SK-N-SH (cell line): ENCODE measurements at regions not wholly inside any gene's neighbourhood (a gene's known extent, or its start where the extent isn't known, plus 50 kb on each side); places are given as distances from the start of the nearest gene placed in this dataset.

Source experiments
- CTCF ChIA-PET: fragments of 300-600, 350-600 bp; formaldehyde crosslinking; extraction: SDS; loops from one replicate; lab custom pipeline; 2021; lab: Yijun Ruan, JAX
- POLR2A ChIA-PET: fragments of 350-600 bp; sonication (Branson Sonifier 250); formaldehyde crosslinking; extraction: SDS; loops from one replicate; lab custom pipeline; 2020; ENCODE audit warnings: antibody characterized with exemption, inconsistent platforms; lab: Yijun Ruan, JAX
- DNase-seq: peaks from one replicate; pipeline ENCODE4 v3.0.0; 2012
- H2AFZ ChIP-seq: fragments of 200-600 bp; sonication (generic); 2 replicates; pipeline ENCODE4 v1.8.1; 2016; ENCODE audit warnings: antibody characterized with exemption, mild to moderate bottlenecking, low read depth
- H3F3A ChIP-seq: fragments of 200-600 bp; sonication (generic); replicated peaks from 2 replicates; pipeline ENCODE3; 2016; ENCODE audit warnings: antibody characterized with exemption, mild to moderate bottlenecking; ENCODE audit not compliant: insufficient read depth
- H3K27ac ChIP-seq, 2 experiments: fragments of 200-500 bp in 1 of 2; fragments of 200-600 bp in 1 of 2; sonication (Bioruptor generic) in 1 of 2; sonication (generic), shearing (Covaris generic) in 1 of 2; 2 replicates each; pipeline versions ENCODE4 v1.5.1 to v1.6.1; 2014 to 2016; ENCODE audit warnings: low read depth in 2 of 2, inconsistent platforms in 1 of 2, low read length in 1 of 2, mild to moderate bottlenecking in 1 of 2, mixed read lengths in 1 of 2
- H3K27me3 ChIP-seq: fragments of 200-600 bp; sonication (generic), shearing (Covaris generic); 2 replicates; pipeline ENCODE4 v1.6.1; 2016; ENCODE audit warnings: mixed run types; ENCODE audit not compliant: insufficient read depth
- H3K36me3 ChIP-seq, 2 experiments: fragments of 200-500 bp in 1 of 2; fragments of 200-600 bp in 1 of 2; sonication (Bioruptor generic) in 1 of 2; sonication (generic) in 1 of 2; replicated peaks in 1 of 2; 2 replicates each; pipeline versions ENCODE3 to v1.5.1; 2014 to 2016; ENCODE audit warnings: low read length in 1 of 2, mild to moderate bottlenecking in 1 of 2; ENCODE audit not compliant: insufficient read depth in 2 of 2, control insufficient read depth in 1 of 2
- H3K4me1 ChIP-seq, 2 experiments: fragments of 200-500 bp in 1 of 2; fragments of 200-600 bp in 1 of 2; sonication (Bioruptor generic) in 1 of 2; sonication (generic), shearing (Covaris generic) in 1 of 2; 2 replicates each; pipeline versions ENCODE4 v1.5.1 to v1.6.1; 2014 to 2016; ENCODE audit warnings: low read depth in 1 of 2, low read length in 1 of 2, mixed run types in 1 of 2; ENCODE audit not compliant: insufficient read depth in 2 of 2, control insufficient read depth in 1 of 2
- H3K4me2 ChIP-seq: fragments of 200-600 bp; sonication (generic), shearing (Covaris generic); 2 replicates; pipeline ENCODE4 v1.6.1; 2017; ENCODE audit warnings: mixed run types
- H3K4me3 ChIP-seq, 2 experiments: fragments of 200-500 bp in 1 of 2; fragments of 200-600 bp in 1 of 2; sonication (Bioruptor generic) in 1 of 2; sonication (generic), shearing (Covaris generic) in 1 of 2; 2 replicates each; pipeline versions ENCODE4 v1.5.1 to v1.8.1; 2014 to 2016; ENCODE audit warnings: low read depth in 2 of 2, inconsistent platforms in 1 of 2, low read length in 1 of 2, mild to moderate bottlenecking in 1 of 2, mixed read lengths in 1 of 2, moderate library complexity in 1 of 2
- H3K79me2 ChIP-seq: fragments of 200-600 bp; sonication (generic); 2 replicates; pipeline ENCODE4 v1.8.1; 2017; ENCODE audit warnings: mild to moderate bottlenecking; ENCODE audit not compliant: insufficient read depth
- H3K9ac ChIP-seq: fragments of 200-600 bp; sonication (generic); 2 replicates; pipeline ENCODE4 v1.6.1; 2017; ENCODE audit warnings: mixed run types
- H3K9me2 ChIP-seq: fragments of 200-600 bp; sonication (generic); 2 replicates; pipeline ENCODE4 v1.6.1; 2017; ENCODE audit warnings: mixed run types
- H3K9me3 ChIP-seq: fragments of 200-600 bp; sonication (generic); 2 replicates; pipeline ENCODE4 v1.6.1; 2017; ENCODE audit warnings: mixed run types, mild to moderate bottlenecking, moderate library complexity
- H4K20me1 ChIP-seq: fragments of 200-600 bp; sonication (generic); 2 replicates; pipeline ENCODE4 v1.6.1; 2017; ENCODE audit warnings: mild to moderate bottlenecking, mixed run types; ENCODE audit not compliant: insufficient read depth
- EP300 ChIP-seq, 2 experiments: IDR thresholded peaks; 2 replicates each; pipeline versions ENCODE4 v1.4.0 to v1.6.1; 2012; ENCODE audit warnings: borderline replicate concordance in 1 of 2, low read depth in 1 of 2, low read length in 1 of 2
- FOSL2 ChIP-seq: IDR thresholded peaks from 2 replicates; pipeline ENCODE4 v1.4.0; 2012; ENCODE audit warnings: low read depth, mild to moderate bottlenecking, moderate library complexity, borderline replicate concordance
- GABPA ChIP-seq: IDR thresholded peaks from 2 replicates; pipeline ENCODE4 v1.4.0; 2012; ENCODE audit warnings: low read depth, mild to moderate bottlenecking
- JUND ChIP-seq: IDR thresholded peaks from 2 replicates; pipeline ENCODE4 v1.4.0; 2012
- RFX5 ChIP-seq: IDR thresholded peaks from 2 replicates; pipeline ENCODE4 v1.6.1; 2012; ENCODE audit warnings: mild to moderate bottlenecking, improper control_type of control experiment, low read length
- WGBS: methylation state at CpG from one replicate; pipeline ENCODE4 v1.1.6; 2017; ENCODE audit warnings: low lambda C conversion rate; 5-methylcytosine and 5-hydroxymethylcytosine counted together
- TF ChIP-seq, protein P1 (sequence below): IDR thresholded peaks from 2 replicates; pipeline ENCODE4 v1.4.0; 2012; ENCODE audit warnings: low read depth
- TF ChIP-seq, protein P2 (sequence below): fragments of 150-350 bp; IDR thresholded peaks from 2 replicates; pipeline ENCODE4 v1.6.1; 2016; ENCODE audit warnings: mild to moderate bottlenecking, low read depth, low read length
- TF ChIP-seq, protein P3 (sequence below): IDR thresholded peaks from 2 replicates; pipeline ENCODE4 v1.6.1; 2012; ENCODE audit warnings: mild to moderate bottlenecking, low read depth, low read length, moderate library complexity

DNA sequence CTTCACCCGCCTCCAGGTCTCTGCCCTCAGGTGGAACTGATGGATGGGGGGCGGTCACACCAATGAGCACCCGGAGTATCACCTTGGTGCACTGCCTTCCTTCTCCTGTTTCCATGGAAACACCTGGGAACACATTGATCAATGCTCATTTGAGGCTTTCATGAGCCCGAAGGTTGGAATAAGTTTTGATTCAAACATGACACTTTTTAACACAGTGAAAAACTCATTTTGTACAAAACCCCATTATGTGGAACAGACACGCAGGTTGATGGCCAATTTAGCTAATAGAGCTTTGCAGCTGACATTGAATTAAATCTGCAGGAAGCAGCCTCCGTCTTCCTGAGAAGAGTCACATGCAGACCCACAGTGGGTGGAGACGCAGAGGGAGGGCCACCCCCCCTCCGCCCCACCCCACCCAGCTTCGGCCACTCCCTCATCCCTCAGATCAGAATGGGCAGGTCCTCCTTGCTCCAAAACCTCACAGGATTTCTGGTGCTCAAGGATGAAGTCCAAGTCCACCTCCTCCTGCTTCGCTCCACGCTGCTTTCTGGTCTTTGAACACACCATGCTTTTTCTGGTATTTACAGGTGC is 96.0 kb upstream of the MYCN start:
- H3F3A ChIP-seq = no peaks in the 10 kb centered on the region
- peaks cover 4% of the 10 kb centered on the region; the same call in 1 of the 2 replicates for H3K9me3 ChIP-seq
- H3K4me2 ChIP-seq = no peak overlapping the region
- H2AFZ ChIP-seq = no peak overlapping the region
- no peaks in the 10 kb centered on the region for H3K79me2 ChIP-seq
- POLR2A ChIA-PET = interaction anchor here (0.8 to 1.4 kb wide), 2 partner anchors 95 to 113 kb away, joined by 3 read pairs; no protein-coding TSS in a partner anchor
- peaks cover 0 to 71% of the 10 kb centered on the region in 2 experiments; a peak in 2 of 4 replicates for H3K4me1 ChIP-seq
- H3K27ac ChIP-seq = peak overlapping the region in 1 of 2 experiments; percentile 100; a peak in 2 of 4 replicates
- 48% methylated on average over 11 of the region's 11 CpGs for WGBS
- no peaks in the 10 kb centered on the region for H4K20me1 ChIP-seq
- H3K36me3 ChIP-seq = no peaks in the 10 kb centered on the region
- no peak overlapping the region for H3K9ac ChIP-seq
- CTCF ChIA-PET = interaction anchor here (1.0 to 3.4 kb wide), 3 partner anchors 95 to 206 kb away, joined by 3 to 15 read pairs (median 11); partner anchors contain the start of gene MYCN
- no peaks in the 10 kb centered on the region for H3K9me2 ChIP-seq
- peak; percentile 59 for DNase-seq
- 0 out of 4 replicates have a peak, but pooled peaks of 1 of the 2 experiments have one; percentile 6 for TF ChIP-seq EP300 (IDR thresholded peaks at IDR 0.05; ENCODE audit: borderline replicate concordance in 1 of 2, low read depth in 1 of 2, low read length in 1 of 2)
- TF ChIP-seq, protein P1, sequence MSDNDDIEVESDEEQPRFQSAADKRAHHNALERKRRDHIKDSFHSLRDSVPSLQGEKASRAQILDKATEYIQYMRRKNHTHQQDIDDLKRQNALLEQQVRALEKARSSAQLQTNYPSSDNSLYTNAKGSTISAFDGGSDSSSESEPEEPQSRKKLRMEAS = no peak
- TF ChIP-seq, all 33 proteins: peak for 1
- no peaks in the 10 kb centered on the region for H3K27me3 ChIP-seq
- H3K4me3 ChIP-seq = no peak overlapping the region

DNA sequence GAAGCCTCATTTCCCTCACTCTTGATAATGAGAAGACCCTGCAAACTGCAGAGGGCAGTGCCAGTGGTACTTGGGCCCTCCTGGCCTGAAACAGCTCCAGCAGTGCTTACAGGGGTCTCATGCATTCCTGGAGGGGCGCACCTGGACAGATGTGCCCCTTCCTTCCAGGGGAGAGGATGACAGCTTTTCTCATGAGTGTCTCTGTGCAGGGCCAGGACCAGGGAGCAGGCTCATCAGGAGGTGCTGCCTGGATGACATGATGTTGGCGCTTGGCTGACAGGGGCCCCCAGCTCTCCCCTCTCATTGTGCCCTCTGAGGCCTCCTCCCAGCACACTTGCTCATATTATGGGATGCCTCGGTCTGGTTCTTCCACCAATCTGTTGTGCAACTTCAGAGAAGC is 95.1 kb upstream of the MYCN start:
- CTCF ChIA-PET = interaction anchor here (0.6 to 2.2 kb wide), 6 partner anchors 44 to 373 kb away, joined by 3 to 11 read pairs (median 3); no protein-coding TSS in a partner anchor
- Histone ChIP-seq H3K9me3 (peaks cover 4% of the 10 kb centered on the region; the same call in 1 of the 2 replicates), H3K27ac (peak overlapping the region in 1 of 2 experiments; percentile 100; a peak in 1 of 4 replicates), H3K9ac (no peak overlapping the region), H3K79me2 (no peaks in the 10 kb centered on the region), H3K27me3 (no peaks in the 10 kb centered on the region), H3K36me3 (no peaks in the 10 kb centered on the region), H3K4me2 (no peak overlapping the region), H2AFZ (no peak overlapping the region), H3K9me2 (no peaks in the 10 kb centered on the region), H3K4me1 (peaks cover 0 to 64% of the 10 kb centered on the region in 2 experiments; a peak in 2 of 4 replicates), H4K20me1 (no peaks in the 10 kb centered on the region), H3F3A (no peaks in the 10 kb centered on the region), H3K4me3 (no peak overlapping the region)
- TF ChIP-seq, protein P2, sequence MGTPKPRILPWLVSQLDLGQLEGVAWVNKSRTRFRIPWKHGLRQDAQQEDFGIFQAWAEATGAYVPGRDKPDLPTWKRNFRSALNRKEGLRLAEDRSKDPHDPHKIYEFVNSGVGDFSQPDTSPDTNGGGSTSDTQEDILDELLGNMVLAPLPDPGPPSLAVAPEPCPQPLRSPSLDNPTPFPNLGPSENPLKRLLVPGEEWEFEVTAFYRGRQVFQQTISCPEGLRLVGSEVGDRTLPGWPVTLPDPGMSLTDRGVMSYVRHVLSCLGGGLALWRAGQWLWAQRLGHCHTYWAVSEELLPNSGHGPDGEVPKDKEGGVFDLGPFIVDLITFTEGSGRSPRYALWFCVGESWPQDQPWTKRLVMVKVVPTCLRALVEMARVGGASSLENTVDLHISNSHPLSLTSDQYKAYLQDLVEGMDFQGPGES = no peak
- TF ChIP-seq RFX5 = no peak
- TF ChIP-seq JUND = no peak
- DNase-seq = no peak
- WGBS = 35% methylated on average over 3 of the region's 3 CpGs
- POLR2A ChIA-PET = interaction anchor here (0.6 to 1.1 kb wide), 2 partner anchors 11 to 96 kb away, joined by 4 read pairs; partner anchors contain the start of gene MYCN

DNA sequence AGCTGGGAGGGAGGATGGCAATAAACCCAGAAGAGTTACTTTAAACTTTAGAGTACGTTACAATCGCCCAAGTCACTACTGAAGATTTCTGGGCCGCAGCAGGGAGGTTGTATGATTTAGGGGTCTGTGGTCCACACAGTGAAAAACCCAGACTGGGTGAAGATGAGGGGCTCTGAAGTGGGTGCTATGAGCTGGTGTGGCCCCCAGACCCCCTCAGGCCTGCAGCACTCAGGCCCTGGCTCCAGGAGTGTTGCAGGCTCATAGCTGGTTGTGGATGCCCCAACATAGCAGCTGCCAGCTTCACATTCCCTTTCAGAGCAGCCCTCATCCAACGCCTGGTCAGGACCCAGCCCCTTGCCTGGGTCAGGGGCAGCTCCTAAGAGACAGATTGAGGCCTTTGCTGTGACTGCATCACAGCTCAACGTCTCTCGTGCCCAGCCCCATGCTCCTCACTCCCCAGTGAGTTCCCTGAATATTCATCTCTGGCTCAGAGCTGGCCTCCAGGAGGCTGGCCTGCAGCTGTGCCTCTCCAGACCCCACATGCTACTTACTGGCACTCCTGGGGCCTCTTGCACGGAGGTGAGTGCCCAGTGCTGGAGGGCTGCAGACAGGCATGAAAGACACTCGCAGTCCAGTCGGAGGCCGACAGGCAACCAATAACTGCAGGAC is 94.5 kb upstream of the MYCN start:
- H3K9ac ChIP-seq = no peak overlapping the region
- no peak overlapping the region for H3K4me2 ChIP-seq
- peaks cover 0 to 58% of the 10 kb centered on the region in 2 experiments; a peak in 2 of 4 replicates for H3K4me1 ChIP-seq
- ChIA-PET CTCF (interaction anchor here (0.5 to 2.2 kb wide), 8 partner anchors 43 to 1164 kb away, joined by 3 to 11 read pairs (median 3); no protein-coding TSS in a partner anchor), POLR2A (interaction anchor here (1.1 kb wide), 1 partner anchor 95 kb away, joined by 4 read pairs; the partner anchor contains the start of gene MYCN)
- peak overlapping the region in 1 of 2 experiments; percentile 39; a peak in 1 of 4 replicates for H3K27ac ChIP-seq
- TF ChIP-seq GABPA (no peak), FOSL2 (no peak)
- TF ChIP-seq, protein P3, sequence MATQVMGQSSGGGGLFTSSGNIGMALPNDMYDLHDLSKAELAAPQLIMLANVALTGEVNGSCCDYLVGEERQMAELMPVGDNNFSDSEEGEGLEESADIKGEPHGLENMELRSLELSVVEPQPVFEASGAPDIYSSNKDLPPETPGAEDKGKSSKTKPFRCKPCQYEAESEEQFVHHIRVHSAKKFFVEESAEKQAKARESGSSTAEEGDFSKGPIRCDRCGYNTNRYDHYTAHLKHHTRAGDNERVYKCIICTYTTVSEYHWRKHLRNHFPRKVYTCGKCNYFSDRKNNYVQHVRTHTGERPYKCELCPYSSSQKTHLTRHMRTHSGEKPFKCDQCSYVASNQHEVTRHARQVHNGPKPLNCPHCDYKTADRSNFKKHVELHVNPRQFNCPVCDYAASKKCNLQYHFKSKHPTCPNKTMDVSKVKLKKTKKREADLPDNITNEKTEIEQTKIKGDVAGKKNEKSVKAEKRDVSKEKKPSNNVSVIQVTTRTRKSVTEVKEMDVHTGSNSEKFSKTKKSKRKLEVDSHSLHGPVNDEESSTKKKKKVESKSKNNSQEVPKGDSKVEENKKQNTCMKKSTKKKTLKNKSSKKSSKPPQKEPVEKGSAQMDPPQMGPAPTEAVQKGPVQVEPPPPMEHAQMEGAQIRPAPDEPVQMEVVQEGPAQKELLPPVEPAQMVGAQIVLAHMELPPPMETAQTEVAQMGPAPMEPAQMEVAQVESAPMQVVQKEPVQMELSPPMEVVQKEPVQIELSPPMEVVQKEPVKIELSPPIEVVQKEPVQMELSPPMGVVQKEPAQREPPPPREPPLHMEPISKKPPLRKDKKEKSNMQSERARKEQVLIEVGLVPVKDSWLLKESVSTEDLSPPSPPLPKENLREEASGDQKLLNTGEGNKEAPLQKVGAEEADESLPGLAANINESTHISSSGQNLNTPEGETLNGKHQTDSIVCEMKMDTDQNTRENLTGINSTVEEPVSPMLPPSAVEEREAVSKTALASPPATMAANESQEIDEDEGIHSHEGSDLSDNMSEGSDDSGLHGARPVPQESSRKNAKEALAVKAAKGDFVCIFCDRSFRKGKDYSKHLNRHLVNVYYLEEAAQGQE = no peak
- TF ChIP-seq, protein P2 = no peak
- no peak overlapping the region for H2AFZ ChIP-seq
- WGBS = 48% methylated on average over 9 of the region's 10 CpGs
- H3F3A ChIP-seq = no peaks in the 10 kb centered on the region
- no peaks in the 10 kb centered on the region for H3K36me3 ChIP-seq
- no peak overlapping the region for H3K4me3 ChIP-seq
- H3K79me2 ChIP-seq = no peaks in the 10 kb centered on the region
- no peak for DNase-seq
- H3K9me2 ChIP-seq = no peaks in the 10 kb centered on the region
- H3K9me3 ChIP-seq = peaks cover 4% of the 10 kb centered on the region; the same call in 1 of the 2 replicates
- no peaks in the 10 kb centered on the region for H4K20me1 ChIP-seq
- no peaks in the 10 kb centered on the region for H3K27me3 ChIP-seq
